Fibroblast of the aortic adventitia (primary cell): ENCODE measurements at regions not wholly inside any gene's neighbourhood (a gene's known extent, or its start where the extent isn't known, plus 50 kb on each side); places are given as distances from the start of the nearest gene placed in this dataset.

Experiments used
- DNase-seq: peaks from one replicate; pipeline ENCODE4 v3.0.0-alpha.2; 2010; ENCODE audit warnings: low read depth
- H3K4me3 ChIP-seq: 2 replicates; pipeline ENCODE4 v1.5.1; 2011; ENCODE audit warnings: low read depth, mild to moderate bottlenecking, control low read depth, low read length, moderate library complexity
- TF ChIP-seq, protein P1 (sequence below): IDR thresholded peaks from 2 replicates; pipeline ENCODE4 v1.5.1; 2011; ENCODE audit warnings: mild to moderate bottlenecking, low read length, control low read depth, inconsistent platforms; ENCODE audit not compliant: insufficient read depth

- H3K4me3 ChIP-seq: no peak overlapping the region
- TF ChIP-seq, protein P1, sequence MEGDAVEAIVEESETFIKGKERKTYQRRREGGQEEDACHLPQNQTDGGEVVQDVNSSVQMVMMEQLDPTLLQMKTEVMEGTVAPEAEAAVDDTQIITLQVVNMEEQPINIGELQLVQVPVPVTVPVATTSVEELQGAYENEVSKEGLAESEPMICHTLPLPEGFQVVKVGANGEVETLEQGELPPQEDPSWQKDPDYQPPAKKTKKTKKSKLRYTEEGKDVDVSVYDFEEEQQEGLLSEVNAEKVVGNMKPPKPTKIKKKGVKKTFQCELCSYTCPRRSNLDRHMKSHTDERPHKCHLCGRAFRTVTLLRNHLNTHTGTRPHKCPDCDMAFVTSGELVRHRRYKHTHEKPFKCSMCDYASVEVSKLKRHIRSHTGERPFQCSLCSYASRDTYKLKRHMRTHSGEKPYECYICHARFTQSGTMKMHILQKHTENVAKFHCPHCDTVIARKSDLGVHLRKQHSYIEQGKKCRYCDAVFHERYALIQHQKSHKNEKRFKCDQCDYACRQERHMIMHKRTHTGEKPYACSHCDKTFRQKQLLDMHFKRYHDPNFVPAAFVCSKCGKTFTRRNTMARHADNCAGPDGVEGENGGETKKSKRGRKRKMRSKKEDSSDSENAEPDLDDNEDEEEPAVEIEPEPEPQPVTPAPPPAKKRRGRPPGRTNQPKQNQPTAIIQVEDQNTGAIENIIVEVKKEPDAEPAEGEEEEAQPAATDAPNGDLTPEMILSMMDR: no peak
- DNase-seq: no peak
Observed at GRCh38 chr2:149894226-149894625, 306.7 kb upstream of the MMADHC start.

- no peak overlapping the region for H3K4me3 ChIP-seq
- DNase-seq: no peak
Observed at GRCh38 chr2:149892563-149892962, 305.0 kb upstream of the MMADHC start.

GRCh38 chr2:149885946-149886345 is 298.4 kb upstream of the MMADHC start:
- DNase-seq: no peak
- no peak overlapping the region for H3K4me3 ChIP-seq
- TF ChIP-seq, protein P1: no peak

More at GRCh38 chr2:149892563-149892962, 305.0 kb upstream of the MMADHC start:
- TF ChIP-seq, protein P1: no peak

GRCh38 chr2:149885468-149885867 is 297.9 kb upstream of the MMADHC start:
- TF ChIP-seq, protein P1: no peak
- no peak for DNase-seq
- no peak overlapping the region for H3K4me3 ChIP-seq

DNA sequence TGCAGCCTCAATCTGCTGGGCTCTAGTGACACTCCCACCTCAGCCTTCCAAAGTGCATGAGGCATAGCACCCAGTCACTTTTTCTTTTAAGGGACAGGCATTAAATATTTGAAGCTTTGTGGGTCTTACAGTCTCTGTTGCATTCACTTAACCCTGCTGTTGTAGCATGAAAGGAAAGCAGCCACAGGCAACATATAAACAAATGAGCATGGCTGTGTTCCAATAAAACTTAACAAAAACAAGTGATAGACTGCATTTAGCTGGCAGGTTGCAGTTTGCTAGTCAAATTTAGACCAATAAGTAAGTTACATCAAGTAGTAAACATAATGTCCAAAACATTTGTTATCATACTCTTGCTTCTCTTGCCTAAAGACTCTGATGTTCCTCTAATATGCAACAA is 297.3 kb upstream of the MMADHC start:
- no peak overlapping the region for H3K4me3 ChIP-seq
- TF ChIP-seq, protein P1: no peak
- no peak for DNase-seq

DNA sequence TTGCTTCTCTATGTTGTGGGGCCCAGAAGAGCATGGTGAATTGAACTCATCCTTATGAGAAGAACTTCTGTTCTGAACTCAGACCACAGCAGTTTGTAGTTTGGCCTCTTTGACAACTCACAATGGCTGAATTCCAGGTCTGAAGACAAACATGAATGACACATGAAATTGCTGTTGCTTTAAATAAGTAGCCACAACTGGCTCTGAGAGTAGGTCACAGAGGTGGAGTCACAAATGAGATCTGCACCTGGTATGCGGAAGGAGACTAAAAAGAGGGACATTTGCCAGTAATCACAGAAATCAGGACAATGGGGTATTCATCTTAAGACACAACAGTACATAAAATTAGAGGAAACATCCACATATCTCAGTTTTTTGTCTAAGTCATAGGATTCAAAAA is 290.3 kb upstream of the MMADHC start:
- DNase-seq: peak; percentile 26
- no peak overlapping the region for H3K4me3 ChIP-seq
- TF ChIP-seq, protein P1: no peak

- TF ChIP-seq, protein P1: no peak
- H3K4me3 ChIP-seq: no peak overlapping the region
- DNase-seq: no peak
Observed at GRCh38 chr2:149877074-149877473, 289.5 kb upstream of the MMADHC start.
